Liver (tissue), 8 donors: ENCODE measurements at regions not wholly inside any gene's neighbourhood (a gene's known extent, or its start where the extent isn't known, plus 50 kb on each side); places are given as distances from the start of the nearest gene placed in this dataset.

Source experiments
- DNase-seq: peaks from one replicate; pipeline ENCODE4 v3.0.0-alpha.2; 2017; ENCODE audit warnings: low spot score
- H3K27ac ChIP-seq, 2 donors: one replicate each; pipeline ENCODE4 v1.7.0; 2013; ENCODE audit warnings: inconsistent platforms in 2 of 2, low read length in 2 of 2, control low read depth in 1 of 2, low read depth in 1 of 2, mild to moderate bottlenecking in 1 of 2
- H3K27me3 ChIP-seq, 4 donors: one replicate each; pipeline versions ENCODE4 v1.6.1 to v1.7.0; 2013; ENCODE audit warnings: low read length in 3 of 4, inconsistent platforms in 1 of 4, mild to moderate bottlenecking in 1 of 4, moderate library complexity in 1 of 4; ENCODE audit not compliant: control insufficient read depth in 4 of 4, insufficient read depth in 4 of 4
- H3K36me3 ChIP-seq, 4 donors: one replicate each; pipeline versions ENCODE4 v1.6.1 to v1.7.0; 2013; ENCODE audit warnings: low read length in 3 of 4, mild to moderate bottlenecking in 3 of 4, low read depth in 1 of 4, moderate library complexity in 1 of 4; ENCODE audit not compliant: control insufficient read depth in 4 of 4, insufficient read depth in 3 of 4
- H3K4me1 ChIP-seq, 4 donors: one replicate each; pipeline versions ENCODE4 v1.6.1 to v1.7.0; 2013; ENCODE audit warnings: low read length in 3 of 4, mild to moderate bottlenecking in 3 of 4, moderate library complexity in 1 of 4; ENCODE audit not compliant: control insufficient read depth in 4 of 4, insufficient read depth in 4 of 4
- H3K4me3 ChIP-seq, 3 donors: one replicate each; pipeline versions ENCODE4 v1.6.1 to v1.7.0; 2013; ENCODE audit warnings: low read length in 3 of 3, control low read depth in 1 of 3, low read depth in 1 of 3, mild to moderate bottlenecking in 1 of 3
- H3K9ac ChIP-seq, 2 donors: one replicate each; pipeline ENCODE4 v1.7.0; 2013; ENCODE audit warnings: low read length in 2 of 2, mild to moderate bottlenecking in 2 of 2, moderate library complexity in 2 of 2, control low read depth in 1 of 2, low read depth in 1 of 2
- H3K9me3 ChIP-seq, 4 donors: one replicate each; pipeline versions ENCODE4 v1.6.1 to v1.7.0; 2013; ENCODE audit warnings: low read length in 3 of 4; ENCODE audit not compliant: control insufficient read depth in 4 of 4
- ATF3 ChIP-seq: IDR thresholded peaks from 2 replicates; pipeline ENCODE4 v1.6.1; 2016; ENCODE audit warnings: antibody characterized with exemption
- CTCF ChIP-seq: fragments of 150-350 bp; IDR thresholded peaks from 2 replicates; pipeline ENCODE4 v1.5.1; 2017; ENCODE audit warnings: improper control_type of control experiment, low read depth, low read length; ENCODE audit not compliant: missing input control
- EGR1 ChIP-seq, 2 donors: IDR thresholded peaks; 2 replicates each; pipeline ENCODE4 v1.6.1; 2016 to 2018; ENCODE audit warnings: antibody characterized with exemption in 2 of 2, low read depth in 2 of 2
- FOXA1 ChIP-seq: IDR thresholded peaks from 2 replicates; pipeline ENCODE4 v1.6.1; 2016; ENCODE audit warnings: antibody characterized with exemption
- FOXA2 ChIP-seq: IDR thresholded peaks from 2 replicates; pipeline ENCODE4 v1.6.1; 2016; ENCODE audit warnings: antibody characterized with exemption
- GABPA ChIP-seq, 2 donors: IDR thresholded peaks in 1 of 2; conservative IDR thresholded peaks in 1 of 2; 2 replicates each; pipeline ENCODE4 v1.6.1; 2016; ENCODE audit warnings: antibody characterized with exemption in 2 of 2, mild to moderate bottlenecking in 1 of 2, moderate library complexity in 1 of 2
- HNF4A ChIP-seq, 2 donors: conservative IDR thresholded peaks; 2 replicates each; pipeline ENCODE4 v1.6.1; 2016; ENCODE audit warnings: antibody characterized with exemption in 2 of 2, mild to moderate bottlenecking in 2 of 2
- HNF4G ChIP-seq: IDR thresholded peaks from 2 replicates; pipeline ENCODE4 v1.6.1; 2016; ENCODE audit warnings: antibody characterized with exemption
- JUND ChIP-seq, 2 donors: IDR thresholded peaks; 2 replicates each; pipeline ENCODE4 v1.6.1; 2016; ENCODE audit warnings: antibody characterized with exemption in 2 of 2
- MAX ChIP-seq: IDR thresholded peaks from 2 replicates; pipeline ENCODE4 v1.6.1; 2016; ENCODE audit warnings: antibody characterized with exemption
- NR2F2 ChIP-seq: IDR thresholded peaks from 2 replicates; pipeline ENCODE4 v1.6.1; 2016; ENCODE audit warnings: antibody characterized with exemption
- RAD21 ChIP-seq, 2 donors: IDR thresholded peaks; 2 replicates each; pipeline ENCODE4 v1.6.1; 2016; ENCODE audit warnings: antibody characterized with exemption in 2 of 2, mild to moderate bottlenecking in 2 of 2
- RXRA ChIP-seq, 2 donors: IDR thresholded peaks; 2 replicates each; pipeline ENCODE4 v1.6.1; 2017 to 2018; ENCODE audit warnings: antibody characterized with exemption in 2 of 2, mild to moderate bottlenecking in 1 of 2
- SP1 ChIP-seq: IDR thresholded peaks from 2 replicates; pipeline ENCODE4 v1.6.1; 2018; ENCODE audit warnings: antibody characterized with exemption, mild to moderate bottlenecking
- TAF1 ChIP-seq: conservative IDR thresholded peaks from 2 replicates; pipeline ENCODE4 v1.6.1; 2016; ENCODE audit warnings: antibody characterized with exemption, mild to moderate bottlenecking
- YY1 ChIP-seq: IDR thresholded peaks from 2 replicates; pipeline ENCODE4 v1.6.1; 2016; ENCODE audit warnings: antibody characterized with exemption, mild to moderate bottlenecking
- WGBS: extraction: QIAGEN DNeasy Blood & Tissue Kit; methylation state at CpG from one replicate; pipeline ENCODE4 v1.1.7; 2013; 5-methylcytosine and 5-hydroxymethylcytosine counted together
- TF ChIP-seq, protein P1 (sequence below): IDR thresholded peaks from 2 replicates; pipeline ENCODE4 v1.6.1; 2016; ENCODE audit warnings: antibody characterized with exemption, mild to moderate bottlenecking
- TF ChIP-seq, protein P2 (sequence below): IDR thresholded peaks from 2 replicates; pipeline ENCODE4 v1.6.1; 2016; ENCODE audit warnings: antibody characterized with exemption
- donor health status: healthy.
- donor health status: healthy.
- donor health status: healthy.
- donor health status: healthy.
- donor health status: healthy.

- Histone ChIP-seq H3K4me3 (no peak overlapping the region), H3K9ac (no peak overlapping the region), H3K27ac (no peak overlapping the region), H3K27me3 (no peaks in the 10 kb centered on the region), H3K4me1 (no peaks in the 10 kb centered on the region), H3K9me3 (no peaks in the 10 kb centered on the region), H3K36me3 (no peaks in the 10 kb centered on the region)
- TF ChIP-seq RAD21 (IDR thresholded peaks at IDR 0.05): no peak
- TF ChIP-seq FOXA1: no peak
- TF ChIP-seq CTCF: no peak
- TF ChIP-seq, protein P1, sequence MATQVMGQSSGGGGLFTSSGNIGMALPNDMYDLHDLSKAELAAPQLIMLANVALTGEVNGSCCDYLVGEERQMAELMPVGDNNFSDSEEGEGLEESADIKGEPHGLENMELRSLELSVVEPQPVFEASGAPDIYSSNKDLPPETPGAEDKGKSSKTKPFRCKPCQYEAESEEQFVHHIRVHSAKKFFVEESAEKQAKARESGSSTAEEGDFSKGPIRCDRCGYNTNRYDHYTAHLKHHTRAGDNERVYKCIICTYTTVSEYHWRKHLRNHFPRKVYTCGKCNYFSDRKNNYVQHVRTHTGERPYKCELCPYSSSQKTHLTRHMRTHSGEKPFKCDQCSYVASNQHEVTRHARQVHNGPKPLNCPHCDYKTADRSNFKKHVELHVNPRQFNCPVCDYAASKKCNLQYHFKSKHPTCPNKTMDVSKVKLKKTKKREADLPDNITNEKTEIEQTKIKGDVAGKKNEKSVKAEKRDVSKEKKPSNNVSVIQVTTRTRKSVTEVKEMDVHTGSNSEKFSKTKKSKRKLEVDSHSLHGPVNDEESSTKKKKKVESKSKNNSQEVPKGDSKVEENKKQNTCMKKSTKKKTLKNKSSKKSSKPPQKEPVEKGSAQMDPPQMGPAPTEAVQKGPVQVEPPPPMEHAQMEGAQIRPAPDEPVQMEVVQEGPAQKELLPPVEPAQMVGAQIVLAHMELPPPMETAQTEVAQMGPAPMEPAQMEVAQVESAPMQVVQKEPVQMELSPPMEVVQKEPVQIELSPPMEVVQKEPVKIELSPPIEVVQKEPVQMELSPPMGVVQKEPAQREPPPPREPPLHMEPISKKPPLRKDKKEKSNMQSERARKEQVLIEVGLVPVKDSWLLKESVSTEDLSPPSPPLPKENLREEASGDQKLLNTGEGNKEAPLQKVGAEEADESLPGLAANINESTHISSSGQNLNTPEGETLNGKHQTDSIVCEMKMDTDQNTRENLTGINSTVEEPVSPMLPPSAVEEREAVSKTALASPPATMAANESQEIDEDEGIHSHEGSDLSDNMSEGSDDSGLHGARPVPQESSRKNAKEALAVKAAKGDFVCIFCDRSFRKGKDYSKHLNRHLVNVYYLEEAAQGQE: no peak
- no peak for TF ChIP-seq SP1
- TF ChIP-seq HNF4G: no peak
- no peak for TF ChIP-seq FOXA2
- no peak for TF ChIP-seq HNF4A (conservative IDR thresholded peaks at IDR 0.05)
- TF ChIP-seq ATF3: no peak
- DNase-seq: no peak
- WGBS: 91% methylated on average over 5 of the region's 5 CpGs
Measured at GRCh38 chr2:59875836-59876235, 677.6 kb downstream of the BCL11A start.

GRCh38 chr2:59874971-59875755, 678.3 kb downstream of the BCL11A start:
- no peaks in the 10 kb centered on the region for H3K4me1 ChIP-seq
- DNase-seq: no peak
- no peaks in the 10 kb centered on the region for H3K9me3 ChIP-seq
- TF ChIP-seq GABPA (IDR thresholded peaks at IDR 0.05 in 1 of 2, conservative IDR thresholded peaks at IDR 0.05 in 1 of 2) (no peak), FOXA1 (no peak), YY1 (no peak), EGR1 (IDR thresholded peaks at IDR 0.05; ENCODE audit: low read depth in 2 of 2) (no peak), ATF3 (no peak), SP1 (no peak), MAX (no peak), RAD21 (IDR thresholded peaks at IDR 0.05) (no peak), TAF1 (no peak), NR2F2 (no peak), RXRA (IDR thresholded peaks at IDR 0.05) (no peak), JUND (IDR thresholded peaks at IDR 0.05) (no peak), HNF4G (no peak), FOXA2 (no peak)
- TF ChIP-seq, protein P2, sequence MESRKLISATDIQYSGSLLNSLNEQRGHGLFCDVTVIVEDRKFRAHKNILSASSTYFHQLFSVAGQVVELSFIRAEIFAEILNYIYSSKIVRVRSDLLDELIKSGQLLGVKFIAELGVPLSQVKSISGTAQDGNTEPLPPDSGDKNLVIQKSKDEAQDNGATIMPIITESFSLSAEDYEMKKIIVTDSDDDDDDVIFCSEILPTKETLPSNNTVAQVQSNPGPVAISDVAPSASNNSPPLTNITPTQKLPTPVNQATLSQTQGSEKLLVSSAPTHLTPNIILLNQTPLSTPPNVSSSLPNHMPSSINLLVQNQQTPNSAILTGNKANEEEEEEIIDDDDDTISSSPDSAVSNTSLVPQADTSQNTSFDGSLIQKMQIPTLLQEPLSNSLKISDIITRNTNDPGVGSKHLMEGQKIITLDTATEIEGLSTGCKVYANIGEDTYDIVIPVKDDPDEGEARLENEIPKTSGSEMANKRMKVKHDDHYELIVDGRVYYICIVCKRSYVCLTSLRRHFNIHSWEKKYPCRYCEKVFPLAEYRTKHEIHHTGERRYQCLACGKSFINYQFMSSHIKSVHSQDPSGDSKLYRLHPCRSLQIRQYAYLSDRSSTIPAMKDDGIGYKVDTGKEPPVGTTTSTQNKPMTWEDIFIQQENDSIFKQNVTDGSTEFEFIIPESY: no peak
- WGBS: 75% methylated on average over 2 of the region's 2 CpGs
- no peak overlapping the region for H3K4me3 ChIP-seq
- H3K9ac ChIP-seq: no peak overlapping the region
- no peaks in the 10 kb centered on the region for H3K27me3 ChIP-seq
- no peaks in the 10 kb centered on the region for H3K36me3 ChIP-seq
- no peak overlapping the region for H3K27ac ChIP-seq
